WTC11 (cell line): ENCODE measurements at regions not wholly inside any gene's neighbourhood (a gene's known extent, or its start where the extent isn't known, plus 50 kb on each side); places are given as distances from the start of the nearest gene placed in this dataset.

Experiments
- ATAC-seq: fragments of 200-7000 bp; cut with Tn5 transposase; 2 replicates; pipeline ENCODE4 v1.10.0; 2021; ENCODE audit warnings: mild to moderate bottlenecking, moderate library complexity
- CTCF ChIA-PET: fragments of 300-600 bp; sonication (Branson Sonifier 250); formaldehyde crosslinking; loops from one replicate; lab custom pipeline; 2021; ENCODE audit warnings: antibody characterized with exemption; lab: Charles Lee
- POLR2A ChIA-PET: fragments of 350-600 bp; sonication (Branson Sonifier 250); formaldehyde crosslinking; loops from one replicate; lab custom pipeline; 2021; ENCODE audit warnings: antibody characterized with exemption; lab: Charles Lee
- DNase-seq: peaks from one replicate; pipeline ENCODE4 v3.0.0; 2021; ENCODE audit warnings: low spot score
- H3K27ac Mint-ChIP-seq: 2 replicates; pipeline ENCODE4 v1.8.0; 2021; ENCODE audit warnings: mixed read lengths
- H3K27me3 Mint-ChIP-seq: 2 replicates; pipeline ENCODE4 v1.8.0; 2021; ENCODE audit warnings: low read depth, mild to moderate bottlenecking, moderate library complexity, mixed read lengths
- H3K36me3 Mint-ChIP-seq: 2 replicates; pipeline ENCODE4 v1.8.0; 2021; ENCODE audit warnings: mixed read lengths
- H3K4me1 Mint-ChIP-seq: 2 replicates; pipeline ENCODE4 v1.8.0; 2022; ENCODE audit warnings: mixed read lengths
- H3K4me3 Mint-ChIP-seq: 2 replicates; pipeline ENCODE4 v1.8.0; 2021; ENCODE audit warnings: mild to moderate bottlenecking, moderate library complexity, mixed read lengths
- H3K9me3 Mint-ChIP-seq: 2 replicates; pipeline ENCODE4 v1.8.0; 2021; ENCODE audit warnings: mixed read lengths
- E2F4 ChIP-seq: sonication (generic); formaldehyde crosslinking; IDR thresholded peaks from 2 replicates; pipeline ENCODE4 v1.8.1; 2022; ENCODE audit warnings: low read depth, mild to moderate bottlenecking, moderate library complexity, missing genetic modification reagents, borderline replicate concordance
- FOXK1 ChIP-seq: sonication (generic); formaldehyde crosslinking; IDR thresholded peaks from 2 replicates; pipeline ENCODE4 v1.8.0; 2022; ENCODE audit warnings: mild to moderate bottlenecking, moderate library complexity, missing genetic modification reagents
- GABPB1 ChIP-seq: sonication (generic); formaldehyde crosslinking; IDR thresholded peaks from 2 replicates; pipeline ENCODE4 v1.8.1; 2023; ENCODE audit warnings: mild to moderate bottlenecking, missing genetic modification reagents
- NFE2L1 ChIP-seq: sonication (generic); formaldehyde crosslinking; IDR thresholded peaks from 2 replicates; pipeline ENCODE4 v1.8.1; 2023; ENCODE audit warnings: missing genetic modification reagents
- PREB ChIP-seq: sonication (generic); formaldehyde crosslinking; IDR thresholded peaks from 2 replicates; pipeline ENCODE4 v1.8.1; 2022; ENCODE audit warnings: mild to moderate bottlenecking, missing genetic modification reagents, moderate library complexity, borderline replicate concordance
- SMAD3 ChIP-seq: sonication (generic); formaldehyde crosslinking; IDR thresholded peaks from 2 replicates; pipeline ENCODE4 v1.8.0; 2022; ENCODE audit warnings: missing genetic modification reagents, mild to moderate bottlenecking, borderline replicate concordance
- SOX15 ChIP-seq: fragments of 250-450 bp; sonication (Bioruptor Pico); IDR thresholded peaks from 2 replicates; pipeline ENCODE4 v1.9.0; 2021; ENCODE audit warnings: mild to moderate bottlenecking
- TEAD1 ChIP-seq: sonication (generic); formaldehyde crosslinking; IDR thresholded peaks from 2 replicates; pipeline ENCODE4 v1.8.0; 2022; ENCODE audit warnings: mild to moderate bottlenecking, missing genetic modification reagents
- ZNF281 ChIP-seq: sonication (generic); formaldehyde crosslinking; IDR thresholded peaks from 2 replicates; pipeline ENCODE4 v1.8.0; 2023; ENCODE audit warnings: mild to moderate bottlenecking, missing genetic modification reagents
- ZNF532 ChIP-seq: fragments of 250-450 bp; sonication (Bioruptor Pico); IDR thresholded peaks from 2 replicates; pipeline ENCODE4 v1.9.0; 2021; ENCODE audit warnings: mild to moderate bottlenecking, borderline replicate concordance

- CTCF ChIA-PET, result interaction anchor here (0.6 kb wide), 1 partner anchor 11 kb away, joined by 4 read pairs; no protein-coding TSS in a partner anchor
- H3K27ac Mint-ChIP-seq, result no peak overlapping the region
- H3K36me3 Mint-ChIP-seq, result no peaks in the 10 kb centered on the region; the same call in 1 of the 2 replicates
- DNase-seq, result no peak
- no peak overlapping the region for H3K4me3 Mint-ChIP-seq
- H3K9me3 Mint-ChIP-seq, result peaks cover 12% of the 10 kb centered on the region
- no peaks in the 10 kb centered on the region; the same call in 1 of the 2 replicates for H3K27me3 Mint-ChIP-seq
- TF ChIP-seq E2F4 (CRISPR knock-in tag), result no peak
- no peak for TF ChIP-seq TEAD1 (CRISPR knock-in tag)
- TF ChIP-seq PREB (CRISPR knock-in tag), result no peak
- no peak for TF ChIP-seq SMAD3
- TF ChIP-seq, all 79 proteins: peak for 0
- POLR2A ChIA-PET, result no interaction called here
- H3K4me1 Mint-ChIP-seq, result peaks cover 7% of the 10 kb centered on the region
- ATAC-seq, result peak; percentile 44
Observed at GRCh38 chr16:59181821-59182420, 447.8 kb upstream of the GOT2 start.

- POLR2A ChIA-PET, result no interaction called here
- ATAC-seq, result no peak
Observed at GRCh38 chr16:59180083-59180476, 446.0 kb upstream of the GOT2 start.

More at GRCh38 chr16:59180083-59180476, 446.0 kb upstream of the GOT2 start:
- Mint-ChIP-seq H3K4me3 (no peak overlapping the region), H3K36me3 (no peaks in the 10 kb centered on the region), H3K27ac (no peak overlapping the region), H3K27me3 (no peaks in the 10 kb centered on the region; the same call in 1 of the 2 replicates), H3K9me3 (peaks cover 5% of the 10 kb centered on the region), H3K4me1 (peaks cover 13% of the 10 kb centered on the region)
- CTCF ChIA-PET, result no interaction called here
- DNase-seq, result no peak
- no peak for TF ChIP-seq ZNF532
- no peak for TF ChIP-seq SOX15
- TF ChIP-seq PREB (CRISPR knock-in tag), result no peak
- no peak for TF ChIP-seq FOXK1 (CRISPR knock-in tag)
- TF ChIP-seq NFE2L1 (CRISPR knock-in tag), result no peak
- TF ChIP-seq ZNF281 (CRISPR knock-in tag), result no peak
- peak; percentile 21; the same call in 1 of the 2 replicates for TF ChIP-seq GABPB1 (CRISPR knock-in tag)
